Naive thymus-derived CD4-positive, alpha-beta T cell (primary cell): ENCODE measurements at regions not wholly inside any gene's neighbourhood (a gene's known extent, or its start where the extent isn't known, plus 50 kb on each side); places are given as distances from the start of the nearest gene placed in this dataset.

ENCODE experiments used
- ATAC-seq: fragments of 150-1000 bp; cut with Tn5 transposase; 2 replicates; pipeline ENCODE4 v1.10.0; 2021; ENCODE audit warnings: mild to moderate bottlenecking, moderate library complexity
- CTCF ChIA-PET: fragments of 350-600 bp; sonication (Branson Sonifier 250); formaldehyde crosslinking; loops from one replicate; lab custom pipeline; 2021; ENCODE audit warnings: antibody characterized with exemption; lab: Charles Lee
- POLR2A ChIA-PET: fragments of 350-600 bp; sonication (Branson Sonifier 250); formaldehyde crosslinking; loops from one replicate; lab custom pipeline; 2021; ENCODE audit warnings: antibody characterized with exemption, inconsistent platforms; lab: Charles Lee
- DNase-seq, 9 donors: peaks; one replicate each; pipeline versions ENCODE4 v3.0.0 to v3.0.0-alpha.2; 2020 to 2022; ENCODE audit warnings: mixed read lengths in 1 of 9
- H3K27ac ChIP-seq: one replicate; pipeline ENCODE4 v1.7.0; 2013; ENCODE audit warnings: mild to moderate bottlenecking, low read depth, low read length, moderate library complexity
- H3K27me3 ChIP-seq, 2 donors: one replicate each; pipeline ENCODE4 v1.7.0; 2013; ENCODE audit warnings: low read length in 2 of 2, mild to moderate bottlenecking in 2 of 2, moderate library complexity in 2 of 2; ENCODE audit not compliant: control insufficient read depth in 2 of 2, insufficient read depth in 2 of 2
- H3K36me3 ChIP-seq, 3 experiments: 1 replicate in 2 of 3; 2 replicates in 1 of 3; pipeline ENCODE4 v1.7.0; 2013; ENCODE audit warnings: low read length in 3 of 3, mild to moderate bottlenecking in 3 of 3, moderate library complexity in 1 of 3; ENCODE audit not compliant: insufficient read depth in 3 of 3, control insufficient read depth in 2 of 3
- H3K4me1 ChIP-seq, 2 donors: one replicate each; pipeline ENCODE4 v1.7.0; 2013; ENCODE audit warnings: low read length in 2 of 2, mild to moderate bottlenecking in 2 of 2, moderate library complexity in 1 of 2; ENCODE audit not compliant: control insufficient read depth in 2 of 2, insufficient read depth in 2 of 2
- H3K4me3 ChIP-seq: 2 replicates; pipeline ENCODE4 v1.7.0; 2013; ENCODE audit warnings: mild to moderate bottlenecking, low read length
- H3K9me3 ChIP-seq, 3 experiments: 1 replicate in 2 of 3; 2 replicates in 1 of 3; pipeline ENCODE4 v1.7.0; 2013; ENCODE audit warnings: low read length in 3 of 3; ENCODE audit not compliant: control insufficient read depth in 2 of 3
- H3K27ac Mint-ChIP-seq, 9 donors: one replicate each; pipeline ENCODE4 v1.8.0; 2020 to 2022; ENCODE audit warnings: mixed read lengths in 9 of 9, mild to moderate bottlenecking in 8 of 9, moderate library complexity in 5 of 9, inconsistent platforms in 2 of 9
- H3K27me3 Mint-ChIP-seq, 5 donors: one replicate each; pipeline ENCODE4 v1.8.0; 2021 to 2022; ENCODE audit warnings: mixed read lengths in 5 of 5, mild to moderate bottlenecking in 1 of 5
- H3K36me3 Mint-ChIP-seq, 5 donors: one replicate each; pipeline ENCODE4 v1.8.0; 2020 to 2022; ENCODE audit warnings: mixed read lengths in 5 of 5, mild to moderate bottlenecking in 3 of 5, inconsistent platforms in 1 of 5
- H3K4me1 Mint-ChIP-seq, 7 donors: one replicate each; pipeline ENCODE4 v1.8.0; 2020 to 2022; ENCODE audit warnings: mixed read lengths in 7 of 7, mild to moderate bottlenecking in 3 of 7, inconsistent platforms in 1 of 7
- H3K4me3 Mint-ChIP-seq, 10 donors: one replicate each; pipeline ENCODE4 v1.8.0; 2020 to 2022; ENCODE audit warnings: mild to moderate bottlenecking in 10 of 10, mixed read lengths in 10 of 10, moderate library complexity in 6 of 10, inconsistent platforms in 2 of 10
- H3K9me3 Mint-ChIP-seq, 11 donors: one replicate each; pipeline ENCODE4 v1.8.0; 2020 to 2022; ENCODE audit warnings: mixed read lengths in 11 of 11, mild to moderate bottlenecking in 4 of 11, inconsistent platforms in 1 of 11, moderate library complexity in 1 of 11
- intact Hi-C, 2 donors: fragments of 100-400 bp; cut with micrococcal nuclease; formaldehyde crosslinking; loops; one replicate each; pipeline ENCODE4 v1.15.1; 2023

GRCh38 chr12:66047411-66048021 lies 83.0 kb downstream of the LLPH start:
- POLR2A ChIA-PET = no interaction called here

GRCh38 chr12:66045506-66045905 lies 85.0 kb downstream of the LLPH start:
- Histone ChIP-seq H3K36me3 (no peaks in the 10 kb centered on the region), H3K27me3 (no peaks in the 10 kb centered on the region), H3K9me3 (no peaks in the 10 kb centered on the region), H3K27ac (no peak overlapping the region), H3K4me3 (no peak overlapping the region), H3K4me1 (no peaks in the 10 kb centered on the region)
- no peaks in the 10 kb centered on the region for H3K4me1 Mint-ChIP-seq
- ChIA-PET CTCF (no interaction called here), POLR2A (no interaction called here)
- DNase-seq (no peak), ATAC-seq (no peak)
- H3K36me3 Mint-ChIP-seq = no peaks in the 10 kb centered on the region
- H3K4me3 Mint-ChIP-seq = no peak overlapping the region
- no peaks in the 10 kb centered on the region for H3K9me3 Mint-ChIP-seq
- peaks cover 2 to 10% (median 6%) of the 10 kb centered on the region in 5 donors for H3K27me3 Mint-ChIP-seq
- no peak overlapping the region for H3K27ac Mint-ChIP-seq
- intact Hi-C loops = no loop called here

More at GRCh38 chr12:66047411-66048021, 83.0 kb downstream of the LLPH start:
- Histone ChIP-seq H3K4me1 (no peaks in the 10 kb centered on the region), H3K27me3 (peaks cover 0 to 1% of the 10 kb centered on the region in 2 donors), H3K27ac (no peak overlapping the region), H3K36me3 (no peaks in the 10 kb centered on the region), H3K9me3 (no peaks in the 10 kb centered on the region), H3K4me3 (no peak overlapping the region)
- H3K36me3 Mint-ChIP-seq = no peaks in the 10 kb centered on the region
- H3K4me3 Mint-ChIP-seq = no peak overlapping the region
- DNase-seq (no peak), ATAC-seq (peak; percentile 41)
- intact Hi-C loops = no loop called here
- no peaks in the 10 kb centered on the region for H3K4me1 Mint-ChIP-seq
- peaks cover 4 to 14% (median 8%) of the 10 kb centered on the region in 5 donors for H3K27me3 Mint-ChIP-seq
- CTCF ChIA-PET = no interaction called here
- no peak overlapping the region for H3K27ac Mint-ChIP-seq
- H3K9me3 Mint-ChIP-seq = no peaks in the 10 kb centered on the region

GRCh38 chr12:66044731-66045130 lies 85.8 kb downstream of the LLPH start:
- no peak overlapping the region for H3K4me3 Mint-ChIP-seq
- Histone ChIP-seq H3K36me3 (no peaks in the 10 kb centered on the region), H3K4me3 (no peak overlapping the region), H3K4me1 (no peaks in the 10 kb centered on the region), H3K27ac (no peak overlapping the region), H3K9me3 (no peaks in the 10 kb centered on the region), H3K27me3 (peaks cover 0 to 3% of the 10 kb centered on the region in 2 donors)
- no peaks in the 10 kb centered on the region for H3K4me1 Mint-ChIP-seq
- DNase-seq (no peak), ATAC-seq (no peak)
- ChIA-PET POLR2A (no interaction called here), CTCF (no interaction called here)
- peaks cover 0 to 1% (median 0%) of the 10 kb centered on the region in 11 donors for H3K9me3 Mint-ChIP-seq
- intact Hi-C loops = no loop called here
- H3K27ac Mint-ChIP-seq = no peak overlapping the region
- H3K36me3 Mint-ChIP-seq = no peaks in the 10 kb centered on the region
- H3K27me3 Mint-ChIP-seq = peaks cover 2 to 15% (median 11%) of the 10 kb centered on the region in 5 donors

GRCh38 chr12:66043035-66043434 lies 87.5 kb downstream of the LLPH start:
- Mint-ChIP-seq H3K27ac (no peak overlapping the region), H3K4me3 (no peak overlapping the region), H3K4me1 (no peaks in the 10 kb centered on the region), H3K9me3 (peaks cover 0 to 1% (median 0%) of the 10 kb centered on the region in 11 donors), H3K36me3 (no peaks in the 10 kb centered on the region), H3K27me3 (peaks cover 0 to 19% (median 8%) of the 10 kb centered on the region in 5 donors)
- H3K4me1 ChIP-seq = no peaks in the 10 kb centered on the region
- H3K9me3 ChIP-seq = no peaks in the 10 kb centered on the region
- intact Hi-C loops = no loop called here
- H3K4me3 ChIP-seq = no peak overlapping the region
- ChIA-PET CTCF (no interaction called here), POLR2A (interaction anchor here (0.7 kb wide), 1 partner anchor 497 kb away, joined by 4 read pairs; no protein-coding TSS in a partner anchor)
- H3K27me3 ChIP-seq = peaks cover 0 to 5% of the 10 kb centered on the region in 2 donors
- ATAC-seq = no peak
- no peaks in the 10 kb centered on the region for H3K36me3 ChIP-seq
- no peak overlapping the region for H3K27ac ChIP-seq
- no peak for DNase-seq

GRCh38 chr12:66041651-66042363 lies 88.7 kb downstream of the LLPH start:
- intact Hi-C loops = no loop called here
- no peaks in the 10 kb centered on the region for H3K36me3 Mint-ChIP-seq
- ChIA-PET CTCF (no interaction called here), POLR2A (no interaction called here)
- H3K36me3 ChIP-seq = no peaks in the 10 kb centered on the region
- no peak for DNase-seq
- H3K27me3 Mint-ChIP-seq = peaks cover 0 to 26% (median 16%) of the 10 kb centered on the region in 5 donors
- H3K4me3 Mint-ChIP-seq = no peak overlapping the region
- no peak overlapping the region for H3K27ac ChIP-seq
- peaks cover 0 to 5% of the 10 kb centered on the region in 2 donors for H3K27me3 ChIP-seq
- no peaks in the 10 kb centered on the region for H3K4me1 Mint-ChIP-seq
- no peak for ATAC-seq
- H3K9me3 Mint-ChIP-seq = peaks cover 0 to 1% (median 0%) of the 10 kb centered on the region in 11 donors
- H3K4me3 ChIP-seq = no peak overlapping the region
- H3K4me1 ChIP-seq = no peaks in the 10 kb centered on the region
- H3K9me3 ChIP-seq = no peaks in the 10 kb centered on the region
- no peak overlapping the region for H3K27ac Mint-ChIP-seq

- H3K9me3 Mint-ChIP-seq = peaks cover 0 to 1% (median 0%) of the 10 kb centered on the region in 11 donors
- no peaks in the 10 kb centered on the region for H3K9me3 ChIP-seq
- peaks cover 0 to 5% of the 10 kb centered on the region in 2 donors for H3K27me3 ChIP-seq
- intact Hi-C loops = no loop called here
- no peak overlapping the region for H3K27ac Mint-ChIP-seq
- H3K4me1 Mint-ChIP-seq = no peaks in the 10 kb centered on the region
- H3K36me3 ChIP-seq = no peaks in the 10 kb centered on the region
- ATAC-seq (no peak), DNase-seq (no peak)
- H3K27me3 Mint-ChIP-seq = peaks cover 8 to 48% (median 36%) of the 10 kb centered on the region in 5 donors
- H3K36me3 Mint-ChIP-seq = no peaks in the 10 kb centered on the region
- ChIA-PET POLR2A (no interaction called here), CTCF (no interaction called here)
- H3K4me1 ChIP-seq = no peaks in the 10 kb centered on the region
- H3K4me3 ChIP-seq = no peak overlapping the region
- no peak overlapping the region for H3K27ac ChIP-seq
- no peak overlapping the region for H3K4me3 Mint-ChIP-seq
Observed at GRCh38 chr12:66036317-66036716, 94.2 kb downstream of the LLPH start.
